Activated CD4-positive, alpha-beta T cell treated with anti-CD3 and anti-CD28 coated beads, Interleukin-2, amount 10 ng/mL, durations not matched to agents 24 days and 14 days (primary cell): ENCODE measurements at regions not wholly inside any gene's neighbourhood (a gene's known extent, or its start where the extent isn't known, plus 50 kb on each side); places are given as distances from the start of the nearest gene placed in this dataset.

Experiments used
- DNase-seq: peaks from one replicate; pipeline ENCODE4 v3.0.0; 2022
- H3K27ac Mint-ChIP-seq: one replicate; pipeline ENCODE4 v1.8.0; 2022; ENCODE audit warnings: mild to moderate bottlenecking, mixed read lengths
- H3K27me3 Mint-ChIP-seq: one replicate; pipeline ENCODE4 v1.8.0; 2022; ENCODE audit warnings: mixed read lengths
- H3K36me3 Mint-ChIP-seq: one replicate; pipeline ENCODE4 v1.8.0; 2022; ENCODE audit warnings: low read depth, mild to moderate bottlenecking, mixed read lengths
- H3K4me1 Mint-ChIP-seq: one replicate; pipeline ENCODE4 v1.8.0; 2021; ENCODE audit warnings: mixed read lengths
- H3K4me3 Mint-ChIP-seq: one replicate; pipeline ENCODE4 v1.8.0; 2022; ENCODE audit warnings: mild to moderate bottlenecking, moderate library complexity, mixed read lengths
- H3K9me3 Mint-ChIP-seq: one replicate; pipeline ENCODE4 v1.8.0; 2021; ENCODE audit warnings: mixed read lengths
- intact Hi-C: fragments of 100-400 bp; cut with micrococcal nuclease; formaldehyde crosslinking; loops from one replicate; pipeline ENCODE4 v1.15.1; 2023

DNA sequence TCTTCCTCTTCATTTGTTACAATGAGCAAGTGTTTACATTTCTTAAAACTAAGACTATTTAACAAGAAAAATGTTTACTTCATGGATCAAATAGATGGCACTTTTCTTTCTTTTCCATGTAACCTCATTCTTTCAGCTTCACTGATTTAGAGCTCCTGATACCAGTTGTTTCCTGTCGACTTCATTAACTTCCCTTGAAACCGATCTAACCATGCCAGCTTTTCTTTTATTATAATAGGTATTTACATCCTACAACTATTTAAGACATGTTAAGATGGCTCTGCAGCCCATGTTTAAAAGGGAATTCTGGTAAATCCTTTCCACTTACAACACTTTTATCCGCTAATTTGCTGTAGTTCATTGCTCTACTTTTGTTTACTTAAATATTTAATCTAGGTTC, 107.3 kb upstream of the DCN start:
- H3K4me3 Mint-ChIP-seq, result no peak overlapping the region
- H3K9me3 Mint-ChIP-seq, result no peaks in the 10 kb centered on the region
- no peaks in the 10 kb centered on the region for H3K4me1 Mint-ChIP-seq
- peaks cover 3% of the 10 kb centered on the region for H3K27me3 Mint-ChIP-seq
- H3K27ac Mint-ChIP-seq, result no peak overlapping the region
- no peak for DNase-seq
- H3K36me3 Mint-ChIP-seq, result no peaks in the 10 kb centered on the region
- intact Hi-C loops, result no loop called here

DNA sequence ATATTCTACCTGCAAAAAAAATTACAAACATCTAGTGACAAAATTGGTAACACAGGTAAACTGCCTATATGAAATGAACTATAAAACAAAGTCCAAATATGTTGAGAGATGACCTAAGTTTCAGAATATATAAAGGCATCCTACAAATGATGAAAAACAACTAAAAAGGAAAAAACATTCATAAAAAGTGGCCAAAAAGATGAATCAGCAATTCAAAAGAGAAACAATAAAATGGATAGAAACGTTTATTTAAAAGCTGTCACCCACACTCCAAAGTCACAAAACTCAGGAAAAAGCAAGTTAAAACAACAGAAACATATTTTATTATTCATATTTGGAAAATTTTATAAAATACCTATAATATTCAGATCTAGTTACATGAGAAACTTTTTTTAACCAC, 106.5 kb upstream of the DCN start:
- Mint-ChIP-seq H3K27ac (no peak overlapping the region), H3K27me3 (peaks cover 3% of the 10 kb centered on the region), H3K36me3 (no peaks in the 10 kb centered on the region), H3K9me3 (no peaks in the 10 kb centered on the region), H3K4me3 (no peak overlapping the region), H3K4me1 (no peaks in the 10 kb centered on the region)
- no peak for DNase-seq
- intact Hi-C loops, result no loop called here

DNA sequence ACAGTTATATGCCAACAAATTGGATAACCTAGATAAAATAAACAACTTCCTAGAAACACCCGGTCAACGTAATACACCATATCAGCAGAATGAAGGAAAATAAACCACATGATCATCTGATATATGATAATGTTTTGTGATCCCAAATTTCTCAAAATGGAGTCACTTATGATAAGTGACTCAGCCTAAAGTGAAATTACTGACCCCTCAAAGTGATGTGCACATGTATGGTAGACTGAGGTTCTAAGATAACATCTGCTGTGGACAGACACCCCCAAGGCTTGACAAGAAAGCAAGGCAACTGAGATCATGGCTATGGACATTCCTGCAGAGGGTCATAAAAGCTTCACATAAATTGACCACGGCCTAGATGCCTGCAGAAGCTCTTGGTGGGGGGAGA, 105.1 kb upstream of the DCN start:
- intact Hi-C loops, result no loop called here
- no peak for DNase-seq
- H3K4me1 Mint-ChIP-seq, result no peaks in the 10 kb centered on the region
- H3K9me3 Mint-ChIP-seq, result no peaks in the 10 kb centered on the region
- peaks cover 3% of the 10 kb centered on the region for H3K27me3 Mint-ChIP-seq
- no peak overlapping the region for H3K4me3 Mint-ChIP-seq
- no peaks in the 10 kb centered on the region for H3K36me3 Mint-ChIP-seq
- no peak overlapping the region for H3K27ac Mint-ChIP-seq

DNA sequence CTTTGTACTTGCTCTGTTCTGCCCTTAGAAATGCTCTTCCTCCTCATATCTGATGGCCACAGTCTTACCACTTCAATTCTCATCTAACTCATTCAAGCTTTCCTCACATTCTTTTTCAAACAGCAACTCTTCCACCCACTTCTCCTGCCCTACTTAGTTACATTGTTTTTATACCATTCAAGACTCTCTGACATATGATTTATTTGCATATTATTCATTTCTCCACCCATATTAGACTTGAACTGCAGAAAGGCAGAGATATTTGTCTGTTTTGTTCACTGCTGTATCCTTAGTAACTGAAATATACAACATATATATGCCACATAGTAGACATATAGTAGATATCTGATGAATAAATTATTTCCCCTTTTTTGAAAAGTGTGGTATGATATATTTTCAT, 95.5 kb upstream of the DCN start:
- H3K4me1 Mint-ChIP-seq, result no peaks in the 10 kb centered on the region

DNA sequence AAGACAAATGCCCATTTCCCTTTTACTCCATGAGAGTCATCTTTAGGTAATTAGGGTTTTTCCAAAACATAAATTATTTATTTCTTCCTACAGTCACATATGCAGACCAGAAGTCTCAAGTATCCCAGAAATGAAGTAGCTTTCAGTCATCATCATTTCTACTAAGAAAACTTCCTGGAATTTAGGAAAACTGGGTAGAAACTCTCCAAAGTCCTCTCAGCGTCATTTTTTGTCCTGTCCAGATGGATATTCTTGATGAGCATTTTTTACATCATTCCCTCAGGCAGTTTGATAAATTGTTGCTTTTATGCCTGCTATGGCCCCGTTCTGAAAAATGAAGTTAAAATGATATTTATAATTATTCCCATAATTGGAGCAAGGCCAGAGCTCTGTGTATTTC, 93.9 kb upstream of the DCN start:
- intact Hi-C loops, result no loop called here
- no peak overlapping the region for H3K4me3 Mint-ChIP-seq
- no peaks in the 10 kb centered on the region for H3K4me1 Mint-ChIP-seq
- no peak overlapping the region for H3K27ac Mint-ChIP-seq
- no peak for DNase-seq
- no peaks in the 10 kb centered on the region for H3K27me3 Mint-ChIP-seq
- H3K36me3 Mint-ChIP-seq, result no peaks in the 10 kb centered on the region
- H3K9me3 Mint-ChIP-seq, result no peaks in the 10 kb centered on the region

More for the DNA sequence above, 95.5 kb upstream of the DCN start:
- H3K36me3 Mint-ChIP-seq, result no peaks in the 10 kb centered on the region
- no peaks in the 10 kb centered on the region for H3K9me3 Mint-ChIP-seq
- intact Hi-C loops, result no loop called here
- H3K27me3 Mint-ChIP-seq, result no peaks in the 10 kb centered on the region
- H3K27ac Mint-ChIP-seq, result no peak overlapping the region
- no peak overlapping the region for H3K4me3 Mint-ChIP-seq
- DNase-seq, result no peak

GRCh38 chr12:91275321-91275720, 92.7 kb upstream of the DCN start:
- intact Hi-C loops, result no loop called here
- Mint-ChIP-seq H3K27ac (no peak overlapping the region), H3K4me1 (no peaks in the 10 kb centered on the region), H3K9me3 (no peaks in the 10 kb centered on the region), H3K36me3 (no peaks in the 10 kb centered on the region), H3K27me3 (no peaks in the 10 kb centered on the region), H3K4me3 (no peak overlapping the region)
- DNase-seq, result no peak

GRCh38 chr12:91274916-91275315, 92.3 kb upstream of the DCN start:
- no peak overlapping the region for H3K27ac Mint-ChIP-seq
- no peaks in the 10 kb centered on the region for H3K4me1 Mint-ChIP-seq
- DNase-seq, result no peak
- intact Hi-C loops, result no loop called here
- no peak overlapping the region for H3K4me3 Mint-ChIP-seq
- H3K27me3 Mint-ChIP-seq, result no peaks in the 10 kb centered on the region
- no peaks in the 10 kb centered on the region for H3K36me3 Mint-ChIP-seq
- no peaks in the 10 kb centered on the region for H3K9me3 Mint-ChIP-seq

DNA sequence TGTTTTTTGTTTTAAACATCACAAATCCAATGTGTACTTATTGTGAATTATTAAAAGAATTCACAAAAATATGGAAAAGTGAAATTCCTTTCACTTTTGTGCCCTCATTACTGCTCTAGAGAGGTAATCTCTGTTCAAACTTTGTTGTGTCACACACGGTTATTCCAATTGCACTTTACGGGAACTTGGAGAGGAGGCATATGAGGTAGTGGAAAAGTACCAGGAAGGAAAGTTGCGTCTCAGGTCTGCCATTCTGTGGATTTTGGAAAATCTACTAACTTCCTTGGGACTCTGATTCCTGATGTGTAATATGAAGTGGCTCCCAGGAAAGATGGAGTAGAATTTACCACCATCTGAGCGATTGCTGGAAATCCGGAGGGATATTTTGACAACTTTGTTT, 90.9 kb upstream of the DCN start:
- H3K9me3 Mint-ChIP-seq, result no peaks in the 10 kb centered on the region
- H3K4me1 Mint-ChIP-seq, result no peaks in the 10 kb centered on the region
- no peaks in the 10 kb centered on the region for H3K36me3 Mint-ChIP-seq
- H3K27ac Mint-ChIP-seq, result no peak overlapping the region
- no peak for DNase-seq
- H3K27me3 Mint-ChIP-seq, result no peaks in the 10 kb centered on the region
- intact Hi-C loops, result no loop called here
- no peak overlapping the region for H3K4me3 Mint-ChIP-seq

GRCh38 chr12:91272461-91273063, 89.9 kb upstream of the DCN start:
- Mint-ChIP-seq H3K4me3 (no peak overlapping the region), H3K9me3 (no peaks in the 10 kb centered on the region), H3K36me3 (no peaks in the 10 kb centered on the region), H3K4me1 (no peaks in the 10 kb centered on the region), H3K27me3 (no peaks in the 10 kb centered on the region), H3K27ac (no peak overlapping the region)
- DNase-seq, result no peak
- intact Hi-C loops, result no loop called here

GRCh38 chr12:91271185-91271584, 88.6 kb upstream of the DCN start:
- H3K9me3 Mint-ChIP-seq, result no peaks in the 10 kb centered on the region
- no peaks in the 10 kb centered on the region for H3K4me1 Mint-ChIP-seq
- no peaks in the 10 kb centered on the region for H3K27me3 Mint-ChIP-seq
- no peaks in the 10 kb centered on the region for H3K36me3 Mint-ChIP-seq
- no peak overlapping the region for H3K4me3 Mint-ChIP-seq
- H3K27ac Mint-ChIP-seq, result no peak overlapping the region
- DNase-seq, result no peak
- intact Hi-C loops, result no loop called here

DNA sequence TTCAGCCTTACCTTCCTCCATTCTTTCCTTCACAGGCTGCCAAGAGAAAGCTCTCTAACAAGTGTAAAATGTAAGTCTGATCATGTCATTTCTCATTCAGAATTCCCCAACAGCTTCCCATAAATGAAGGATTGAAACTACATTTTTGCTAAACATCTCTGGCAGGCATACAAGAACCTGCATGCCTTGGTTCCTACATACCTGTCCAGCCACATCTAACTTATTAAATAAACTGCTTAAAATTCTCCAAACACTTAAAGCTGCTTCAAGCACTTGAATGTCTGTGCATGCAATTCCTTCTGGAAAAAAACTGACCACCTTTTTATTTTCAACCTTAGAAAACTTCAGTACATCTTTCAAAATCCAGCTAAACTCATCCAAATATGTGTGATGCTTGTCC, 84.4 kb upstream of the DCN start:
- Mint-ChIP-seq H3K4me1 (no peaks in the 10 kb centered on the region), H3K27me3 (no peaks in the 10 kb centered on the region), H3K36me3 (no peaks in the 10 kb centered on the region), H3K9me3 (no peaks in the 10 kb centered on the region), H3K4me3 (no peak overlapping the region), H3K27ac (no peak overlapping the region)
- no peak for DNase-seq
- intact Hi-C loops, result no loop called here

DNA sequence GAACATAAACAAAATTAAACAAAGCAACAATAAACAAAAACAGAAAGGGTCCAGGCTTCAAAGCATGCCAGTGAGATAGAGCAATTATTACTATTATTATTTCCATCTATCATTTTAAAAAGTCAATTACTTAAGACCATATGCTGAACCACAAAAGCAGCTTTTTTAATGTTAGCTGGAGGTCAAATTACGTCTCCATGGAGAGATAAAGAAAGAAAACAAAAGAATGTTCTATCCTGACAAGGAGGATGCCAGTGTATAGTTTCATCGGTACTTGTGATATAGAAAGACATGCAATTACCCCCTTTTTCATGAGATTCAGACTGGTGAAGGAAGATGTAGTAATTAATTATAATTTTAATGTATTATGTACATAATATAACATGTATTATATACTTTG, 81.6 kb upstream of the DCN start:
- H3K9me3 Mint-ChIP-seq, result no peaks in the 10 kb centered on the region
- no peak for DNase-seq
- no peak overlapping the region for H3K4me3 Mint-ChIP-seq
- intact Hi-C loops, result no loop called here
- H3K4me1 Mint-ChIP-seq, result no peaks in the 10 kb centered on the region
- no peaks in the 10 kb centered on the region for H3K27me3 Mint-ChIP-seq
- H3K36me3 Mint-ChIP-seq, result no peaks in the 10 kb centered on the region
- H3K27ac Mint-ChIP-seq, result no peak overlapping the region

- H3K27ac Mint-ChIP-seq, result no peak overlapping the region
- no peaks in the 10 kb centered on the region for H3K4me1 Mint-ChIP-seq
- intact Hi-C loops, result no loop called here
- DNase-seq, result no peak
- no peak overlapping the region for H3K4me3 Mint-ChIP-seq
- no peaks in the 10 kb centered on the region for H3K9me3 Mint-ChIP-seq
- no peaks in the 10 kb centered on the region for H3K36me3 Mint-ChIP-seq
- no peaks in the 10 kb centered on the region for H3K27me3 Mint-ChIP-seq
Measured at GRCh38 chr12:91261820-91262676, 79.4 kb upstream of the DCN start.

DNA sequence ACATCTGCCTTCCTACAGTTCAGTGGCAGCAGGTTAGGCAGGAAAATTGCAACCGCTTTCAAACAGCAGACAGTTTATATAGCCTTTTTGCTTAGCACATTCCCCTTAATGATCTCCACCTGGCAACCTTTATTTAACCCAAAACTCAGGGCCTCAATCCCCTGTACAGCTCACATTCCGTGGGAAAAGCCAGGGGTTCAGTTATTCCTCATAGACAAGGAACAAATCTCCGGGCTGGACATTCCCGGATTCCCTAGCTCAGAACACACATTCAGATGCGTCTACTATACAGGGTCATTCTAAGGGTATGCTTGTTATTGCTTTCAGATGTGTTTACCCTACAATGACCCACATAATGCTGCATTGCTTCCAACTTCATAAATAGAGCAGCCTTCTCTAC, 73.8 kb upstream of the DCN start:
- intact Hi-C loops, result no loop called here
- Mint-ChIP-seq H3K4me3 (no peak overlapping the region), H3K27me3 (no peaks in the 10 kb centered on the region), H3K4me1 (no peaks in the 10 kb centered on the region), H3K36me3 (no peaks in the 10 kb centered on the region), H3K27ac (no peak overlapping the region), H3K9me3 (no peaks in the 10 kb centered on the region)
- DNase-seq, result no peak

DNA sequence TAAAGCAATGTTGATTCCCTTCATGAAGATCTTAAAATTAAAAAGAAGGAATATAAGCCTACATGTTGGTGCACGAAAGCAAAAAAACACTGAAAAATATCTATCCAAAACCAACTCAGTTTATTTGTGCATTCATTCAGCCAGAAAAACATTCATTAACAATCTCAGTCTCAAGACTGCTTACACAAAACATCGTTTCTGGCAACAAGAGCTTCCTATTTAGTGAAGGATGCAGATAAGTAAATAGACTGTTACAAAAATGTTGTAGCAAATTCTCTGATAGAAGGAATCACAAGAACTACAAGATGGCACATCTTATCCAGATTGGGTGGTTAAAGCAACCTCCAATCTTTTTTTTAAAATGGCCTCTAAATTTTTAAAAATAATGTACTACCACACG, 69.7 kb upstream of the DCN start:
- no peaks in the 10 kb centered on the region for H3K27me3 Mint-ChIP-seq
- intact Hi-C loops, result no loop called here
- no peaks in the 10 kb centered on the region for H3K36me3 Mint-ChIP-seq
- no peaks in the 10 kb centered on the region for H3K4me1 Mint-ChIP-seq
- no peak overlapping the region for H3K27ac Mint-ChIP-seq
- DNase-seq, result no peak
- H3K9me3 Mint-ChIP-seq, result no peaks in the 10 kb centered on the region
- H3K4me3 Mint-ChIP-seq, result no peak overlapping the region
